WTC11 (cell line): ENCODE measurements at regions not wholly inside any gene's neighbourhood (a gene's known extent, or its start where the extent isn't known, plus 50 kb on each side); places are given as distances from the start of the nearest gene placed in this dataset.

ENCODE experiments used
- ARID4B ChIP-seq: sonication (generic); formaldehyde crosslinking; IDR thresholded peaks from 2 replicates; pipeline ENCODE4 v1.8.0; 2023; ENCODE audit warnings: missing genetic modification reagents, mild to moderate bottlenecking, borderline replicate concordance
- ATF6 ChIP-seq: sonication (generic); formaldehyde crosslinking; IDR thresholded peaks from 2 replicates; pipeline ENCODE4 v1.8.1; 2023; ENCODE audit warnings: mild to moderate bottlenecking, missing genetic modification reagents
- CTCF ChIP-seq: fragments of 200-600 bp; IDR thresholded peaks from 2 replicates; pipeline ENCODE4 v1.8.0; 2022; ENCODE audit warnings: antibody characterized with exemption
- E2F5 ChIP-seq: sonication (generic); formaldehyde crosslinking; IDR thresholded peaks from 2 replicates; pipeline ENCODE4 v1.8.1; 2022; ENCODE audit warnings: mild to moderate bottlenecking, moderate library complexity, missing genetic modification reagents
- ESRRA ChIP-seq: sonication (generic); formaldehyde crosslinking; IDR thresholded peaks from 2 replicates; pipeline ENCODE4 v1.8.1; 2022; ENCODE audit warnings: mild to moderate bottlenecking, missing genetic modification reagents, borderline replicate concordance
- FOXP1 ChIP-seq: sonication (generic); formaldehyde crosslinking; IDR thresholded peaks from 2 replicates; pipeline ENCODE4 v1.8.0; 2022; ENCODE audit warnings: missing genetic modification reagents, mild to moderate bottlenecking, moderate library complexity, borderline replicate concordance
- JUN ChIP-seq: sonication (generic); formaldehyde crosslinking; IDR thresholded peaks from 2 replicates; pipeline ENCODE4 v1.8.0; 2023; ENCODE audit warnings: mild to moderate bottlenecking, missing genetic modification reagents
- NFYB ChIP-seq: sonication (generic); formaldehyde crosslinking; conservative IDR thresholded peaks from 2 replicates; pipeline ENCODE4 v1.8.0; 2022; ENCODE audit warnings: low read depth, missing genetic modification reagents
- TEAD1 ChIP-seq: sonication (generic); formaldehyde crosslinking; IDR thresholded peaks from 2 replicates; pipeline ENCODE4 v1.8.0; 2022; ENCODE audit warnings: mild to moderate bottlenecking, missing genetic modification reagents
- ZNF121 ChIP-seq: sonication (generic); formaldehyde crosslinking; IDR thresholded peaks from 2 replicates; pipeline ENCODE4 v1.8.0; 2023; ENCODE audit warnings: missing genetic modification reagents
- ZNF232 ChIP-seq: sonication (generic); formaldehyde crosslinking; IDR thresholded peaks from 2 replicates; pipeline ENCODE4 v1.8.0; 2022; ENCODE audit warnings: mild to moderate bottlenecking, missing genetic modification reagents

GRCh38 chr2:226362980-226363379, 436.6 kb downstream of the IRS1 start:
- TF ChIP-seq TEAD1 (CRISPR knock-in tag) (no peak), E2F5 (no peak), JUN (no peak), ZNF232 (no peak), CTCF (no peak), ARID4B (CRISPR knock-in tag) (no peak), FOXP1 (CRISPR knock-in tag) (no peak), ATF6 (CRISPR knock-in tag) (no peak), ZNF121 (no peak), NFYB (CRISPR knock-in tag) (no peak), ESRRA (no peak)
